HUES48 (cell line): ENCODE measurements at regions not wholly inside any gene's neighbourhood (a gene's known extent, or its start where the extent isn't known, plus 50 kb on each side); places are given as distances from the start of the nearest gene placed in this dataset.

Experiments used
- H3K27ac ChIP-seq: one replicate; pipeline ENCODE4 v1.7.0; 2013; ENCODE audit warnings: low read depth, low read length, inconsistent platforms
- H3K27me3 ChIP-seq: 2 replicates; pipeline ENCODE4 v1.6.1; 2013; ENCODE audit warnings: mild to moderate bottlenecking, low read length; ENCODE audit not compliant: control insufficient read depth, insufficient read depth
- H3K36me3 ChIP-seq: 2 replicates; pipeline ENCODE4 v1.6.1; 2013; ENCODE audit warnings: low read length; ENCODE audit not compliant: control insufficient read depth, insufficient read depth
- H3K4me1 ChIP-seq: 2 replicates; pipeline ENCODE4 v1.6.1; 2013; ENCODE audit warnings: mild to moderate bottlenecking, low read length; ENCODE audit not compliant: control insufficient read depth, insufficient read depth
- H3K4me3 ChIP-seq: 2 replicates; pipeline ENCODE4 v1.5.1; 2013; ENCODE audit warnings: mild to moderate bottlenecking, low read depth, low read length
- H3K9ac ChIP-seq: 2 replicates; pipeline ENCODE4 v1.6.1; 2013; ENCODE audit warnings: mild to moderate bottlenecking, low read depth, low read length, moderate library complexity
- H3K9me3 ChIP-seq: 2 replicates; pipeline ENCODE4 v1.6.1; 2013; ENCODE audit warnings: low read length; ENCODE audit not compliant: control insufficient read depth, insufficient read depth

GRCh38 chr10:3229815-3230214 lies 57.2 kb upstream of the PITRM1 start:
- Histone ChIP-seq H3K4me1 (no peaks in the 10 kb centered on the region), H3K27ac (no peak overlapping the region), H3K9me3 (no peaks in the 10 kb centered on the region), H3K36me3 (no peaks in the 10 kb centered on the region), H3K9ac (no peak overlapping the region), H3K4me3 (no peak overlapping the region), H3K27me3 (no peaks in the 10 kb centered on the region)

GRCh38 chr10:3228629-3228945 lies 56.0 kb upstream of the PITRM1 start:
- Histone ChIP-seq H3K36me3 (no peaks in the 10 kb centered on the region), H3K4me1 (no peaks in the 10 kb centered on the region), H3K27ac (no peak overlapping the region), H3K4me3 (no peak overlapping the region), H3K9me3 (no peaks in the 10 kb centered on the region), H3K9ac (no peak overlapping the region), H3K27me3 (no peaks in the 10 kb centered on the region)

- Histone ChIP-seq H3K36me3 (no peaks in the 10 kb centered on the region), H3K9me3 (no peaks in the 10 kb centered on the region), H3K4me1 (no peaks in the 10 kb centered on the region), H3K4me3 (no peak overlapping the region), H3K27me3 (no peaks in the 10 kb centered on the region), H3K9ac (no peak overlapping the region), H3K27ac (no peak overlapping the region)
Measured at GRCh38 chr10:3226960-3227744, 54.6 kb upstream of the PITRM1 start.

- no peaks in the 10 kb centered on the region for H3K36me3 ChIP-seq
- no peak overlapping the region for H3K27ac ChIP-seq
- H3K9ac ChIP-seq, result no peak overlapping the region
- no peaks in the 10 kb centered on the region for H3K9me3 ChIP-seq
- H3K4me3 ChIP-seq, result no peak overlapping the region
- H3K4me1 ChIP-seq, result no peaks in the 10 kb centered on the region
- H3K27me3 ChIP-seq, result no peaks in the 10 kb centered on the region
Measured at GRCh38 chr10:3225561-3225960, 53.0 kb upstream of the PITRM1 start.

GRCh38 chr10:3224241-3224640 lies 51.7 kb upstream of the PITRM1 start:
- no peaks in the 10 kb centered on the region for H3K4me1 ChIP-seq
- no peak overlapping the region for H3K27ac ChIP-seq
- no peaks in the 10 kb centered on the region for H3K27me3 ChIP-seq
- no peaks in the 10 kb centered on the region for H3K36me3 ChIP-seq
- no peak overlapping the region for H3K9ac ChIP-seq
- no peaks in the 10 kb centered on the region for H3K9me3 ChIP-seq
- H3K4me3 ChIP-seq, result no peak overlapping the region

GRCh38 chr10:3222626-3223025 lies 50.0 kb upstream of the PITRM1 start:
- Histone ChIP-seq H3K9ac (no peak overlapping the region), H3K4me3 (no peak overlapping the region), H3K9me3 (no peaks in the 10 kb centered on the region), H3K4me1 (no peaks in the 10 kb centered on the region), H3K36me3 (no peaks in the 10 kb centered on the region), H3K27ac (no peak overlapping the region), H3K27me3 (no peaks in the 10 kb centered on the region)
